ENCODE measurements at regions not wholly inside any gene's neighbourhood (a gene's known extent, or its start where the extent isn't known, plus 50 kb on each side); places are given as distances from the start of the nearest gene placed in this dataset.

DNA sequence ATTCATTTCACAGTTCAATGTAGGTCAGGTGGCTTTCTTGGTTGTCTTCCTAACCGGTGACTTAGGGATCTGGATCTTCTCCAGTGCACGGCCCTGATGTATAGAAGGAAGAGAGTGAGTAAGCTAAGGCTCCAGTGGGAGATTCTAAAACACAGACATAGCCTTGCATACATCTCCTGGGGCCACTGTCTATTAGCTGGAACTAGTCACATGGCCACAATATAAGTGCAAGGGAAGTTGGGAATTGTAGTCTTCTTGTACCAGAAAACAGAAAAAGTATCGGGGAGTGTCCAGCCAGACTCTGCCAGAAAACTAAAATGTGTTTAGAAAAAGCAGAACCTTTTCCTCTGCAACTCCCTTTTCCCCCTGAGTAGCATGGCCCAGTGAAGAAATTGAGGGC, 531.6 kb downstream of the VRK1 start:
- TF ChIP-seq ZKSCAN8 (CRISPR knock-in tag; IDR thresholded peaks at IDR 0.05; ENCODE audit: borderline replicate concordance) = no peak
- TF ChIP-seq GTF2F1 (IDR thresholded peaks at IDR 0.05; ENCODE audit: low read length) = no peak
- TF ChIP-seq, protein P1, sequence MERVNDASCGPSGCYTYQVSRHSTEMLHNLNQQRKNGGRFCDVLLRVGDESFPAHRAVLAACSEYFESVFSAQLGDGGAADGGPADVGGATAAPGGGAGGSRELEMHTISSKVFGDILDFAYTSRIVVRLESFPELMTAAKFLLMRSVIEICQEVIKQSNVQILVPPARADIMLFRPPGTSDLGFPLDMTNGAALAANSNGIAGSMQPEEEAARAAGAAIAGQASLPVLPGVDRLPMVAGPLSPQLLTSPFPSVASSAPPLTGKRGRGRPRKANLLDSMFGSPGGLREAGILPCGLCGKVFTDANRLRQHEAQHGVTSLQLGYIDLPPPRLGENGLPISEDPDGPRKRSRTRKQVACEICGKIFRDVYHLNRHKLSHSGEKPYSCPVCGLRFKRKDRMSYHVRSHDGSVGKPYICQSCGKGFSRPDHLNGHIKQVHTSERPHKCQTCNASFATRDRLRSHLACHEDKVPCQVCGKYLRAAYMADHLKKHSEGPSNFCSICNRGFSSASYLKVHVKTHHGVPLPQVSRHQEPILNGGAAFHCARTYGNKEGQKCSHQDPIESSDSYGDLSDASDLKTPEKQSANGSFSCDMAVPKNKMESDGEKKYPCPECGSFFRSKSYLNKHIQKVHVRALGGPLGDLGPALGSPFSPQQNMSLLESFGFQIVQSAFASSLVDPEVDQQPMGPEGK (CRISPR knock-in tag; IDR thresholded peaks at IDR 0.05) = no peak
- no peak for TF ChIP-seq TCF12 (IDR thresholded peaks at IDR 0.05)
- TF ChIP-seq TCF12 (CRISPR knock-in tag; IDR thresholded peaks at IDR 0.05) = no peak
- TF ChIP-seq ZNF33A (CRISPR knock-in tag; IDR thresholded peaks at IDR 0.05; ENCODE audit: borderline replicate concordance) = no peak
- no peak for TF ChIP-seq U2AF2 (IDR thresholded peaks at IDR 0.05; ENCODE audit: low read depth, low read length)
- TF ChIP-seq, protein P2, sequence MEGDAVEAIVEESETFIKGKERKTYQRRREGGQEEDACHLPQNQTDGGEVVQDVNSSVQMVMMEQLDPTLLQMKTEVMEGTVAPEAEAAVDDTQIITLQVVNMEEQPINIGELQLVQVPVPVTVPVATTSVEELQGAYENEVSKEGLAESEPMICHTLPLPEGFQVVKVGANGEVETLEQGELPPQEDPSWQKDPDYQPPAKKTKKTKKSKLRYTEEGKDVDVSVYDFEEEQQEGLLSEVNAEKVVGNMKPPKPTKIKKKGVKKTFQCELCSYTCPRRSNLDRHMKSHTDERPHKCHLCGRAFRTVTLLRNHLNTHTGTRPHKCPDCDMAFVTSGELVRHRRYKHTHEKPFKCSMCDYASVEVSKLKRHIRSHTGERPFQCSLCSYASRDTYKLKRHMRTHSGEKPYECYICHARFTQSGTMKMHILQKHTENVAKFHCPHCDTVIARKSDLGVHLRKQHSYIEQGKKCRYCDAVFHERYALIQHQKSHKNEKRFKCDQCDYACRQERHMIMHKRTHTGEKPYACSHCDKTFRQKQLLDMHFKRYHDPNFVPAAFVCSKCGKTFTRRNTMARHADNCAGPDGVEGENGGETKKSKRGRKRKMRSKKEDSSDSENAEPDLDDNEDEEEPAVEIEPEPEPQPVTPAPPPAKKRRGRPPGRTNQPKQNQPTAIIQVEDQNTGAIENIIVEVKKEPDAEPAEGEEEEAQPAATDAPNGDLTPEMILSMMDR (CRISPR knock-in tag; IDR thresholded peaks at IDR 0.05) = no peak

Measured in HepG2 (cell line).